ENCODE measurements at regions not wholly inside any gene's neighbourhood (a gene's known extent, or its start where the extent isn't known, plus 50 kb on each side); places are given as distances from the start of the nearest gene placed in this dataset.

DNA sequence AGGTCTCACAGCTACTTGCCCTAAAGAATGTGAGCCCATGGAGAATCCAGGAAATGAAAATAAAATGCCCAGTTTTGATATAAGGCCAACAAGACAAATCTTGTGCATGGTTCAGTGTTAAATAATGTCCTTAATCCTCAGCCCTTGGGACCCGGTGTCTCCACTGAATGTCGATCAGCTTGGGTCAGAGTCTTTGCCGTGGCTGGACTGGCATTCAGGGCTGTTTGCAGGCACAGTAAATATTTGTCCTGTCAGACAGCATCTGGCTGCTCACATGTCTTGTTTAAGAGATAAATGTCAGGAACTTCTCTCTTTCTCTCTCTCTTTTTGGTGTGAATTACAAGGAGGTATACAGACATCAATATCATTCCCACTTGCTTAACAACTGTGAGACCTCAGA is 452.5 kb downstream of the FUT8 start:
- TF ChIP-seq POLR2A (IDR thresholded peaks at IDR 0.05) (no peak), CTCF (IDR thresholded peaks at IDR 0.05) (no peak)

Measured in uterus (tissue), 2 donors.